Inferior parietal cortex (tissue), 1 donor: ENCODE measurements at regions not wholly inside any gene's neighbourhood (a gene's known extent, or its start where the extent isn't known, plus 50 kb on each side); places are given as distances from the start of the nearest gene placed in this dataset.

Source experiments
- DNase-seq: peaks from one replicate; pipeline ENCODE4 v3.0.0-alpha.2; 2016; ENCODE audit errors: extremely low spot score

GRCh38 chr14:56918849-56919574 is 108.7 kb upstream of the OTX2 start:
- DNase-seq, result no peak

GRCh38 chr14:56905282-56905681 is 95.0 kb upstream of the OTX2 start:
- no peak for DNase-seq

- no peak for DNase-seq
These were observed 93.2 kb upstream of the OTX2 start for GRCh38 chr14:56903304-56903969.

- no peak for DNase-seq
These were observed 92.1 kb upstream of the OTX2 start for GRCh38 chr14:56902385-56902784.

GRCh38 chr14:56900726-56901125 is 90.4 kb upstream of the OTX2 start:
- DNase-seq, result no peak

- DNase-seq, result no peak
These were observed 89.5 kb upstream of the OTX2 start for GRCh38 chr14:56899829-56900228.

GRCh38 chr14:56896922-56897321 is 86.6 kb upstream of the OTX2 start:
- DNase-seq, result no peak

- no peak for DNase-seq
These were observed 86.0 kb upstream of the OTX2 start for GRCh38 chr14:56896231-56896630.

- no peak for DNase-seq
These were observed 84.9 kb upstream of the OTX2 start for GRCh38 chr14:56895154-56895553.

- no peak for DNase-seq
These were observed 84.3 kb upstream of the OTX2 start for GRCh38 chr14:56894591-56894991.

GRCh38 chr14:56892959-56893358 is 82.7 kb upstream of the OTX2 start:
- DNase-seq, result no peak

- no peak for DNase-seq
These were observed 80.9 kb upstream of the OTX2 start for GRCh38 chr14:56891226-56891625.

- DNase-seq, result no peak
These were observed 79.4 kb upstream of the OTX2 start for GRCh38 chr14:56889705-56890104.

GRCh38 chr14:56888274-56888673 is 78.0 kb upstream of the OTX2 start:
- no peak for DNase-seq

GRCh38 chr14:56887216-56887615 is 76.9 kb upstream of the OTX2 start:
- no peak for DNase-seq

GRCh38 chr14:56886471-56887062 is 76.3 kb upstream of the OTX2 start:
- no peak for DNase-seq

- DNase-seq, result no peak
These were observed 75.5 kb upstream of the OTX2 start for GRCh38 chr14:56885825-56886224.

- DNase-seq, result no peak
These were observed 74.3 kb upstream of the OTX2 start for GRCh38 chr14:56884617-56885016.

GRCh38 chr14:56881181-56881580 is 70.9 kb upstream of the OTX2 start:
- no peak for DNase-seq

GRCh38 chr14:56878766-56879165 is 68.5 kb upstream of the OTX2 start:
- DNase-seq, result no peak

- DNase-seq, result no peak
These were observed 64.9 kb upstream of the OTX2 start for GRCh38 chr14:56875104-56875675.

- no peak for DNase-seq
These were observed 64.1 kb upstream of the OTX2 start for GRCh38 chr14:56874375-56874774.

GRCh38 chr14:56870336-56870735 is 60.1 kb upstream of the OTX2 start:
- no peak for DNase-seq
